ENCODE measurements at regions not wholly inside any gene's neighbourhood (a gene's known extent, or its start where the extent isn't known, plus 50 kb on each side); places are given as distances from the start of the nearest gene placed in this dataset.

DNA sequence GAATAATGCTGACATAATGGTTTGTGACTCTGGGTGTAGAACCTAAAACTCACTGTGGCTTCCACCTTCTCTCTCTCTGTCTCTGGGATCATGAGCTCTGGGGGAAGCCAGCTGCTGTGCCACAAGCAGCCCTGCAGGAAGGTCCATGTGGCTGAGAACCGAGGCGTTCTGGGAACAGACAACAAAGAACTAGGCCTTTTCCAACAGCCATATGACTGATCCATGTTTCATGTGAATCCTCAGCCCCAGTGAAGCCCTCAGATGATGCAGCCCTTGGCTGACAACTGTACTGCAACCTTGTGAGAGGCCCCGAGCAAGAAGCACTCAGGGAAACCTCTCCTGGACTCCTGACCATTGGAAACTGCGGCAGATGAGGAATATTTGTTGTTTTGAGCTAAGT, 56.6 kb downstream of the HLA-G start:
- H3K4me3 ChIP-seq (ENCODE audit: low read depth, low read length) = no peak overlapping the region
- DNase-seq (ENCODE audit: low read depth) = no peak
- TF ChIP-seq, protein P1, sequence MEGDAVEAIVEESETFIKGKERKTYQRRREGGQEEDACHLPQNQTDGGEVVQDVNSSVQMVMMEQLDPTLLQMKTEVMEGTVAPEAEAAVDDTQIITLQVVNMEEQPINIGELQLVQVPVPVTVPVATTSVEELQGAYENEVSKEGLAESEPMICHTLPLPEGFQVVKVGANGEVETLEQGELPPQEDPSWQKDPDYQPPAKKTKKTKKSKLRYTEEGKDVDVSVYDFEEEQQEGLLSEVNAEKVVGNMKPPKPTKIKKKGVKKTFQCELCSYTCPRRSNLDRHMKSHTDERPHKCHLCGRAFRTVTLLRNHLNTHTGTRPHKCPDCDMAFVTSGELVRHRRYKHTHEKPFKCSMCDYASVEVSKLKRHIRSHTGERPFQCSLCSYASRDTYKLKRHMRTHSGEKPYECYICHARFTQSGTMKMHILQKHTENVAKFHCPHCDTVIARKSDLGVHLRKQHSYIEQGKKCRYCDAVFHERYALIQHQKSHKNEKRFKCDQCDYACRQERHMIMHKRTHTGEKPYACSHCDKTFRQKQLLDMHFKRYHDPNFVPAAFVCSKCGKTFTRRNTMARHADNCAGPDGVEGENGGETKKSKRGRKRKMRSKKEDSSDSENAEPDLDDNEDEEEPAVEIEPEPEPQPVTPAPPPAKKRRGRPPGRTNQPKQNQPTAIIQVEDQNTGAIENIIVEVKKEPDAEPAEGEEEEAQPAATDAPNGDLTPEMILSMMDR (IDR thresholded peaks at IDR 0.05; ENCODE audit: insufficient read depth, low read depth, low read length) = no peak

DNA sequence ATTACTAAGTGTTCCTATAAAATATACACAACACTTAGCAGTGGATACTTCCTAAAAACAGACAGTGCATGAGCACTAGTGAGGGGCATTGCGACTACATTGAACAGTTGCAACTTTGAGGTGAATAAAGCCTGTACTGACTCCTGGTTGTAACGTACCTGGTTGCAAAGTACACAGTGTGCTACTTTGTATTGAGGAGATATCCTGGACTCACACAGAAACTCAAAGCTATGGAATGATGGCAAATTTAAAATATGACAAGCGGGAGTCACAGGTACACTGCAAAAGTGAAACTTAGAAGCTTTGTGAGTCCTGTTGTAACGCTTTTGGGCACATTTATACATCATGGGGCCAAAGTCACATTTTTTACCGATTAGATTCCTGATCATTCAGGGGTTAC, 55.6 kb upstream of the HLA-A start:
- TF ChIP-seq, protein P1 (IDR thresholded peaks at IDR 0.05; ENCODE audit: insufficient read depth, low read depth, low read length) = no peak
- DNase-seq (ENCODE audit: low read depth) = no peak
- no peak overlapping the region for H3K4me3 ChIP-seq (ENCODE audit: low read depth, low read length)

DNA sequence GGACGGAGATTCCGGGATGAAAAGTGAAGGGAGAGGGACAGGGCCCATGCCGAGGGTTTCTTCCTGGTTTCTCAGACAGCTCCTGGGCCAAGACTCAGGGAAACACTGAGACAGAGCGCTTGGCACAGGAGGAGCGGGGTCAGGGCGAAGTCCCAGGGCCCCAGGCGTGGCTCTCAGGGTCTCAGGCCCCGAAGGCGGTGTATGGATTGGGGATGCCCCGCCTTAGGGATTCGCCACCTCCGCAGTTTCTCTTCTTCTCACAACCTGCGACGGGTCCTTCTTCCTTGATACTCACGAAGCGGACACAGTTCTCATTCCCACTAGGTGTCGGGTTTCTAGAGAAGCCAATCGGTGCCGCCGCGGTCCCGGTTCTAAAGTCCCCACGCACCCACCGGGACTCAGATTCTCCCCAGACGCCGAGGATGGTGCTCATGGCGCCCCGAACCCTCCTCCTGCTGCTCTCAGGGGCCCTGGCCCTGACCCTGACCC, 55.0 kb upstream of the HLA-A start:
- TF ChIP-seq, protein P1 (IDR thresholded peaks at IDR 0.05; ENCODE audit: insufficient read depth, low read depth, low read length) = no peak
- peak overlapping the region; percentile 67 for H3K4me3 ChIP-seq (ENCODE audit: low read depth, low read length)
- peak; percentile 42 for DNase-seq (ENCODE audit: low read depth)

DNA sequence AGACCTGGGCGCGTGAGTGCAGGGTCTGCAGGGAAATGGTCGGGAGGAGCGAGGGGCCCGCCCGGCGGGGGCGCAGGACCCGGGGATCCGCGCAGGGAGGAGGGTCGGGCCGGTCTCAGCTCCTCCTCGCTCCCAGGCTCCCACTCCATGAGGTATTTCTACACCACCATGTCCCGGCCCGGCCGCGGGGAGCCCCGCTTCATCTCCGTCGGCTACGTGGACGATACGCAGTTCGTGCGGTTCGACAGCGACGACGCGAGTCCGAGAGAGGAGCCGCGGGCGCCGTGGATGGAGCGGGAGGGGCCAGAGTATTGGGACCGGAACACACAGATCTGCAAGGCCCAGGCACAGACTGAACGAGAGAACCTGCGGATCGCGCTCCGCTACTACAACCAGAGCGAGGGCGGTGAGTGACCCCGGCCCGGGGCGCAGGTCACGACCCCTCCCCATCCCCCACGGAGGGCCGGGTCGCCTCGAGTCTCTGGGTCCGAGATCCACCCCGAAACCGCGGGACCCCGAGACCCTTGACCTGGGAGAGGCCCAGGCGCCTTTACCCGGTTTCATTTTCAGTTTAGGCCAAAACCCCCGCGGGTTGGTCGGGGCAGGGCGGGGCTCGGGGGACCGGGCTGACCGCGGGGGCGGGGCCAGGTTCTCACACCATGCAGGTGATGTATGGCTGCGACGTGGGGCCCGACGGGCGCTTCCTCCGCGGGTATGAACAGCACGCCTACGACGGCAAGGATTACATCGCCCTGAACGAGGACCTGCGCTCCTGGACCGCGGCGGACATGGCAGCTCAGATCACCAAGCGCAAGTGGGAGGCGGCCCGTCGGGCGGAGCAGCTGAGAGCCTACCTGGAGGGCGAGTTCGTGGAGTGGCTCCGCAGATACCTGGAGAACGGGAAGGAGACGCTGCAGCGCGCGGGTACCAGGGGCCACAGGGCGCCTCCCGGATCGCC, 54.2 kb upstream of the HLA-A start:
- H3K4me3 ChIP-seq (ENCODE audit: low read depth, low read length) = peak overlapping the region; percentile 67
- TF ChIP-seq, protein P1 (IDR thresholded peaks at IDR 0.05; ENCODE audit: insufficient read depth, low read depth, low read length) = no peak
- peak; percentile 61 for DNase-seq (ENCODE audit: low read depth)
